Mucosa of descending colon (tissue), 3 donors: ENCODE measurements at regions not wholly inside any gene's neighbourhood (a gene's known extent, or its start where the extent isn't known, plus 50 kb on each side); places are given as distances from the start of the nearest gene placed in this dataset.

Experiments used
- ATAC-seq: fragments of 200-7000 bp; cut with Tn5 transposase; one replicate; pipeline ENCODE4 v1.9.1; 2020; ENCODE audit warnings: mild to moderate bottlenecking, moderate library complexity
- DNase-seq, 3 donors: peaks; one replicate each; pipeline ENCODE4 v3.0.0-alpha.2; 2020
- H3K36me3 ChIP-seq: fragments of 200-600 bp; one replicate; pipeline ENCODE4 v1.8.0; 2021; ENCODE audit warnings: low read depth, mild to moderate bottlenecking
- H3K4me1 ChIP-seq: fragments of 200-600 bp; one replicate; pipeline ENCODE4 v1.8.0; 2021; ENCODE audit warnings: low read depth, mild to moderate bottlenecking
- H3K4me3 ChIP-seq: fragments of 200-600 bp; one replicate; pipeline ENCODE4 v1.8.0; 2021; ENCODE audit warnings: mild to moderate bottlenecking
- H3K9me3 ChIP-seq: fragments of 200-600 bp; one replicate; pipeline ENCODE4 v1.8.0; 2021; ENCODE audit warnings: mild to moderate bottlenecking
- intact Hi-C, 2 donors: fragments of 100-400 bp; cut with DNase I in 1 of 2; cut with micrococcal nuclease in 1 of 2; formaldehyde crosslinking; loops; one replicate each; pipeline versions ENCODE4 v1.11.0 to v1.11.1; 2022; cut with DNase I, micrococcal nuclease
- TF ChIP-seq, protein P1 (sequence below): fragments of 200-600 bp; IDR thresholded peaks from one replicate; pipeline ENCODE4 v1.8.0; 2022; ENCODE audit warnings: antibody characterized with exemption, mild to moderate bottlenecking
- donor health status: DM: no; HTN: no; CAD: no; lungs with moderate emphysema.
- donor health status: DM: no; HTN: no; CAD: no.
- donor health status: DM: no; HTN: yes; CAD: no.

GRCh38 chr15:26158176-26158575 lies 295.0 kb upstream of the ATP10A start:
- intact Hi-C loops = no loop called here
- Histone ChIP-seq H3K36me3 (no peaks in the 10 kb centered on the region), H3K9me3 (peaks cover 35% of the 10 kb centered on the region), H3K4me3 (no peak overlapping the region), H3K4me1 (no peaks in the 10 kb centered on the region)
- ATAC-seq (no peak), DNase-seq (no peak)
- TF ChIP-seq, protein P1, sequence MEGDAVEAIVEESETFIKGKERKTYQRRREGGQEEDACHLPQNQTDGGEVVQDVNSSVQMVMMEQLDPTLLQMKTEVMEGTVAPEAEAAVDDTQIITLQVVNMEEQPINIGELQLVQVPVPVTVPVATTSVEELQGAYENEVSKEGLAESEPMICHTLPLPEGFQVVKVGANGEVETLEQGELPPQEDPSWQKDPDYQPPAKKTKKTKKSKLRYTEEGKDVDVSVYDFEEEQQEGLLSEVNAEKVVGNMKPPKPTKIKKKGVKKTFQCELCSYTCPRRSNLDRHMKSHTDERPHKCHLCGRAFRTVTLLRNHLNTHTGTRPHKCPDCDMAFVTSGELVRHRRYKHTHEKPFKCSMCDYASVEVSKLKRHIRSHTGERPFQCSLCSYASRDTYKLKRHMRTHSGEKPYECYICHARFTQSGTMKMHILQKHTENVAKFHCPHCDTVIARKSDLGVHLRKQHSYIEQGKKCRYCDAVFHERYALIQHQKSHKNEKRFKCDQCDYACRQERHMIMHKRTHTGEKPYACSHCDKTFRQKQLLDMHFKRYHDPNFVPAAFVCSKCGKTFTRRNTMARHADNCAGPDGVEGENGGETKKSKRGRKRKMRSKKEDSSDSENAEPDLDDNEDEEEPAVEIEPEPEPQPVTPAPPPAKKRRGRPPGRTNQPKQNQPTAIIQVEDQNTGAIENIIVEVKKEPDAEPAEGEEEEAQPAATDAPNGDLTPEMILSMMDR = no peak

DNA sequence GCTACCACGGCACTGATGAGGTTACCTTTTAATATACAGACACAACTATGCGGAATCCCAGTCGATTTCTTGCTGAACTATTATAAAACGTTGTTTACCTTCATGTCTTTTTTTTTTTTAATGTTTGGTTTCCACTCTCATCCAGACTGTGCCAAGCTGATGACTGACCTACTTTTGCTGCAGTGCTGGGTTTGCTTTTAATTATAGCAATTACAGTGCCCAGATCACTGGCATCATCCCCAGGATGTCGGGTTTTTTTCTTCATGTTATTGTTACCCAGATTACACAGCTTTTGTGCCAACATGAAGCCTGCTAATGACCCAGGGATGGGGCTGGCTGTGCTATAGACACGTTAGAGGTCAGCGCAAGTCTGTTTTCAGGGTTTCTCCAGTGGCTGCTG lies 294.0 kb upstream of the ATP10A start:
- intact Hi-C loops = no loop called here
- Histone ChIP-seq H3K4me3 (no peak overlapping the region), H3K9me3 (peaks cover 32% of the 10 kb centered on the region), H3K36me3 (no peaks in the 10 kb centered on the region), H3K4me1 (no peaks in the 10 kb centered on the region)
- ATAC-seq (no peak), DNase-seq (no peak)
- TF ChIP-seq, protein P1 = no peak

DNA sequence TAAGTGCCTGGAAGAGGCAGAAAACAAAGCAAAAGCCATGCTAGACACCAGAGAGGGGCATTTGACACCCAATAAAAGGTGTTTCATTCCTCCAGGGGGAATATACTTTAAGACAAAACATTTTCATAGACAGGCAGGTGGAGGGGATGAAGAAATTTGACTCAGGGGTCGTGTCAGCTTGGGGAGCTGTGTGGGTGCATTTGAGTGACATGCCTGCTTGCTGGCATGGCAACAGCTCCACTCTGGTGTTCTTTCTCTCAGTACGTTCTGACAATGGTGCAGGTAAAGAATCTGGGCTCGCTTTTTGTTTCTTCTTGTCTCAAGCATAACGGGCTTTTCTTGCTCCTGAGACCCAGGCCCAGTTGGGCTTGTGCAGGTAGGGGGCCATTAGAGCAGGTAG lies 292.9 kb upstream of the ATP10A start:
- TF ChIP-seq, protein P1 = no peak
- Histone ChIP-seq H3K4me3 (no peak overlapping the region), H3K4me1 (no peaks in the 10 kb centered on the region), H3K36me3 (no peaks in the 10 kb centered on the region), H3K9me3 (peaks cover 30% of the 10 kb centered on the region)
- intact Hi-C loops = no loop called here
- DNase-seq (no peak), ATAC-seq (no peak)

DNA sequence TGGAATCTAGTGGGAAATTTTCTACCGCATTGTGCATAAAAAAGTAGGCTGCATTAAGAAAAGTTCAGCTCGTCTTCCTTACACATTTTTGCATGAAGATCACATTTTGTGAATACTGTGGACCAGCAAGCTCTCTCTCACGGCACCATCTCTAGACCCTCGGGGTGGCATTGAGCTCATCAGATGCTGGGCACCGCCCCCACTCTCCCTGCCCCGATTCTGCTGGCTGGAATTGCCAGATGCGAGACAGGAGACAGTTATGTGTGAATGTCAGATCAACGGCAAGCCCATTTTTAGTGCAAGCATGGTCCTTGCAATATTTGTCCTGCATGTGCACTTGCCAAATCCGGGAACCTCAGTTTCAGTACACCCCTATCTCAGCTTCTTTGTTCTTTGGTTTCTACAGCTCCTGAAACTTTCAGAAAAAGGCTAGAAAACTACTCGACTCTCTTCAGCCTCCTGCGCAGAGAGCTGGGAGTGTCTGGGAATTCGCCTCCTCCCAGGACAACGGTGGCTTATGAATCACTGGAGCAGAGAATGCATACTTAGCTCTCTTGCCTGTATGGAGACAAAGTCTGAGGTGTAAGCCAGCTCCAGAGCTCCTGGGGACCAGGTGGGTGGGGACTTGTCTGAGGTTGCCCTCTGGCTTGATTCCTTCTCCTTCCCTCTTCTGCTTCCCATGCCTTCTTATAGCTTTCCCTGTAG lies 285.2 kb upstream of the ATP10A start:
- TF ChIP-seq, protein P1 = no peak
- H3K36me3 ChIP-seq = no peaks in the 10 kb centered on the region
- intact Hi-C loops = loop anchor here in 1 of 2 donors (10.0 kb wide), 1 partner anchor 56 kb away; no protein-coding TSS in a partner anchor
- ATAC-seq (no peak), DNase-seq (no peak)
- H3K4me3 ChIP-seq = no peak overlapping the region
- no peaks in the 10 kb centered on the region for H3K4me1 ChIP-seq
- H3K9me3 ChIP-seq = peaks cover 15% of the 10 kb centered on the region

DNA sequence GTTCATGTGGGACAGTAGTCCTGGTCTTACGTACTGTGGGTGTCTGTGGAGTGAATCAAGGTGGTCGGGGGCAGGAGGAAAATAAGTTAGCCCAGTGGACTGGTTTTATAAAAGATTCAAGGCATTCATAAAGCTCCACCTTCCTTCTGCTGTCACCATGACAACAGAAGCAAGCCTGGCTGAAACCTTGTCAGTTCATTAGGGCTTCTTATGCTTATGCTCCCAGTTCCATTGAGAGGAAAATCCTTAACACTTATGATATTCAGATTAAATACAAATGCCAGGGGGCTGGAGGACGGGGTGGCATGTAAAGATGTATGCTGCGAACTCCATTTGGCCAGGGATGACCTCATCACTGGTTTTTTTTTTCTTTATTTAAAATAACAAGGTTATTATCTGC lies 283.1 kb upstream of the ATP10A start:
- intact Hi-C loops = loop anchor here in 1 of 2 donors (10.0 kb wide), 1 partner anchor 59 kb away; no protein-coding TSS in a partner anchor
- H3K4me1 ChIP-seq = no peaks in the 10 kb centered on the region
- no peak for ATAC-seq
- DNase-seq = no peak
- H3K4me3 ChIP-seq = no peak overlapping the region
- no peaks in the 10 kb centered on the region for H3K36me3 ChIP-seq
- TF ChIP-seq, protein P1 = no peak
- peaks cover 12% of the 10 kb centered on the region for H3K9me3 ChIP-seq
